AG10803 (cell line): ENCODE measurements at regions not wholly inside any gene's neighbourhood (a gene's known extent, or its start where the extent isn't known, plus 50 kb on each side); places are given as distances from the start of the nearest gene placed in this dataset.

Source experiments
- DNase-seq: peaks from one replicate; pipeline ENCODE4 v3.0.0; 2010; ENCODE audit warnings: low read depth
- H3K4me3 ChIP-seq: 2 replicates; pipeline ENCODE4 v1.5.1; 2011; ENCODE audit warnings: mild to moderate bottlenecking, low read length, control low read depth
- TF ChIP-seq, protein P1 (sequence below): conservative IDR thresholded peaks from 2 replicates; pipeline ENCODE4 v1.5.1; 2011; ENCODE audit warnings: mild to moderate bottlenecking, low read length, control low read depth, inconsistent platforms

DNA sequence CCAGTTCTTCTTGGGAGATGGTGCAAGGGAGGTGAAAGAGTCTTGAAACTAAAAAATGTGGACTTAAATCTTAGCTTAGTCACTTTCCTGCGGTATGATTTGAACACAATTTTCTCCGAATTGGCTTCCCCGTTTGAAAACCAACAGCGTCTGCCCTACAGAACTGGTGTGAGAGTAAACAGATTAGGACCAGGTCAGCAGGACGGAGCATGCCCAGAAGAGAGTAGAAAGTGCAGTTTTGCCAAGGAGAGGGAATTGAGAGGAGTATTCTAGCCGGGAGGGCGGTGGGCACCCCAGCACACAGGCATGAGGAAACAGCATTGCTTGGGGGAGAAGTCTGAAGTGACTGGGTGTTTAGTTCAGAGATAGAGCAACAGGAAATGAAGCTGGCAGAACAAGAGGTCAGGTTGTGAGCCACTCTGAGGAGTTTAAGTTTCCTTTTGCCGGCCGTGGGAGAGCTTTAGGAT lies 927.1 kb downstream of the VRK1 start:
- no peak for DNase-seq
- H3K4me3 ChIP-seq: no peak overlapping the region
- TF ChIP-seq, protein P1, sequence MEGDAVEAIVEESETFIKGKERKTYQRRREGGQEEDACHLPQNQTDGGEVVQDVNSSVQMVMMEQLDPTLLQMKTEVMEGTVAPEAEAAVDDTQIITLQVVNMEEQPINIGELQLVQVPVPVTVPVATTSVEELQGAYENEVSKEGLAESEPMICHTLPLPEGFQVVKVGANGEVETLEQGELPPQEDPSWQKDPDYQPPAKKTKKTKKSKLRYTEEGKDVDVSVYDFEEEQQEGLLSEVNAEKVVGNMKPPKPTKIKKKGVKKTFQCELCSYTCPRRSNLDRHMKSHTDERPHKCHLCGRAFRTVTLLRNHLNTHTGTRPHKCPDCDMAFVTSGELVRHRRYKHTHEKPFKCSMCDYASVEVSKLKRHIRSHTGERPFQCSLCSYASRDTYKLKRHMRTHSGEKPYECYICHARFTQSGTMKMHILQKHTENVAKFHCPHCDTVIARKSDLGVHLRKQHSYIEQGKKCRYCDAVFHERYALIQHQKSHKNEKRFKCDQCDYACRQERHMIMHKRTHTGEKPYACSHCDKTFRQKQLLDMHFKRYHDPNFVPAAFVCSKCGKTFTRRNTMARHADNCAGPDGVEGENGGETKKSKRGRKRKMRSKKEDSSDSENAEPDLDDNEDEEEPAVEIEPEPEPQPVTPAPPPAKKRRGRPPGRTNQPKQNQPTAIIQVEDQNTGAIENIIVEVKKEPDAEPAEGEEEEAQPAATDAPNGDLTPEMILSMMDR: no peak

DNA sequence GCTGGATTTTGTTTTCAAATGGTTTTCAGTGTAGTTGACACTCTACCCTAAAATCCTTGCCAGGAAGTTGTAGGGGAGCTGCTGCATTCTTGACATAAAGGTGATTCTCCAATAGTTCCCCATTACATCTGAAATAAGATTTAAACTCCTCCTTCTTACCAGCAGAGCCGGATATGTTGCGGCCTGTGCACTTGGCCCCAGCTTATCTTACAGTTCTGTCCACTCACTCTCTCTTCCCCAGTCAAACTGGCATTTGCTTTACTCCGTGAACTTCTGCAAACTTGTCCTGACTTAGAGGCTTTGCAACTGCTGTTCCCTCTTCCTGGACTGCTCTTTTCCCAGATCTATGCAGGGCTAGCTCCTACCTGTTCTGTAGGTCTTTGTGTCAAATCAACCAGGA lies 929.5 kb downstream of the VRK1 start:
- TF ChIP-seq, protein P1: no peak
- H3K4me3 ChIP-seq: no peak overlapping the region
- DNase-seq: no peak

DNA sequence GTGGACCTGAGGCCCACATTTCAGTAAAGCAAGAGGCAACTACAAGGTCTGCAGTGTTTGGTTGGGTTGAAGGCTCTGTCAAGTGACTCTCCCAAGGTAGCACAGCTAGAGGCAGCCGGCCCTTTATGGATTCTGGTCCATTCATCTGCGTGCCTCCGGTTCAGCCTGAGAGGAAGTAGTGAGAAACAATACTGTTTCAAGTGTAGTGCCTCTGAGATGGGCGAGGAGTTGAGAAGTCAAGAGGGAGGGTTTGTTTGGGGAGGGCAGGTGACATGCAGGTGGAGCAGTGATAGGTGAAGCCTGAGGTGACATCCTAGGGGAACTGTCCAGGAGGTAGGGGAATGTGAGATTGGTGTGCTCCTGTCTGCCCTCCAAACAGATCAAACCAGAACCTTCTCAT lies 933.5 kb downstream of the VRK1 start:
- TF ChIP-seq, protein P1: no peak
- DNase-seq: no peak

DNA sequence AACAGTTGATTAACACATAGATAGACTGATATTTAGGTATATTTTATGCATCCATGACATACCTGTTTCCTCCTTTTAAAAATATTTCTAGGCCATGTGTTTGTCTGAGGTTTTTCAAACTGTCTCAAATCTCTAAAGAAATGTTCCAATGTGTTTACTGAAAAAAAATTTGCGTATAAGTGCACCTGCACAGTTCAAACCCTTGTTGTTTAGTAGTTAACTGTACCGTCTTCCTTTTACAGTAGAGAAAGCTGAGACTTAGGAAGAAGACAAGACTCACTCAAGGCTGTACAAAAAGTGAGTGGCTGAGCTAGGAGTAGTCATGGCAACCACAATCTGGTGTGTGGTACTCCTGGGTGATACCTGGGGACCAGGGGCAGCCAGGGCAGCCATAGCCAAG lies 934.6 kb downstream of the VRK1 start:
- no peak overlapping the region for H3K4me3 ChIP-seq
- TF ChIP-seq, protein P1: no peak
- DNase-seq: no peak

More for the DNA sequence above, 933.5 kb downstream of the VRK1 start:
- H3K4me3 ChIP-seq: no peak overlapping the region

DNA sequence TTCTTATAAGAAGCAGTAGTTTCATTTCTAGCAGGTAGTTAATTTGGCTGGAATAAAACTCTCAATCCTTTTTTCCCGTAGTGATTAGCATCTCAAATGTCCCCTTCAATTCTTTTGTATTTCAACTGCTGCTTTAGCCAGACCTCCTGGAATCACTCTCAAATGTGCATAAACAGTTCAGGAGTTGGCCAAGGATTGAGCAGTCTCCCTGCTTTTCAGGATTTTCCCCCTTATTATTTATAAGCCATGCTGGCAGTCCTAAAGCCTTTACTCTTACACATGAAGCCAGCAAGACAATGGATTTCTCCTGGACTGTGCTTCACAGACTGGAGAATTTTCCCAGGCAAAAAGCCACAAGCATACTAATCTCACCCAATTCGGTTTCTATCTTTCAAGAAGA lies 950.1 kb downstream of the VRK1 start:
- TF ChIP-seq, protein P1: no peak
- H3K4me3 ChIP-seq: no peak overlapping the region

DNA sequence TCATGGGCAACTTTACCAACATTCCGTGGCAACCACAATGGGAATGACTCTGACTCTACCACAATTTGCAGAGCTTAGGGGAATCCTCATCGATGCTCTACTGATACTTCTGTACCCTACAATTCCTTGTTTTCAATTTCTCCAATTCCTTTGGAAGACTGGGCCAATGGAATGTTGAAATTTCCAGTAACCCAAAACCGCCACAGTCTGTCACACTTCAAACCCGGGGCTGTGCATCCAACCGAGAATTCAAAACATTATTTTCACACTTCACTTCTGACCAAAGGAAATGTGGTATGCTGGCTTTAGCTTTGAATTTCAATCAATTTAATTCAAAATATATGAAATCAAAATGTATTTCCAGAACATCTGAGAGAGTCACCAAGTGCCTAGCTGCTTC lies 951.4 kb downstream of the VRK1 start:
- no peak overlapping the region for H3K4me3 ChIP-seq
- DNase-seq: no peak
- TF ChIP-seq, protein P1: no peak

More for the DNA sequence above, 950.1 kb downstream of the VRK1 start:
- DNase-seq: no peak

DNA sequence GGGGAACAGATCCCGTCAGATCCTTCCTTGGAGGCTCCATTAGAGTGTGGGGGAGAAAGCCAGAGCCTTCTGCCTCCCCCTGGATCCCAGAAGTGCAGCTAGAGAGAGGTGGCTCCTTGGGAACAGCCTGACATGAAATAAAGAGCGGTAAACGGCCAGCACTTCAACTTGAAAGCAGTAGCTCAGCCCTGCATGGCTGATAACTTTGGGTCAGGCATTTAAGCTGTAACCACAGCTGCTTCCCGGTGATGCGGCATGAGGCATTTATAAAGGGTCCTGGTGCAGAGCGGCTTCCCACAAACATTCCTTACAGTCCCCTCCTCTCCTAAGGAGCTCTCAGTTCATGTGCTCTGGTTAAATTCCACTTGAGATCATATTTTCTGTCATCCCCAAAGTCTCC lies 960.3 kb downstream of the VRK1 start:
- DNase-seq: no peak
- TF ChIP-seq, protein P1: no peak
- H3K4me3 ChIP-seq: no peak overlapping the region
